HG02852 (cell line): ENCODE measurements at regions not wholly inside any gene's neighbourhood (a gene's known extent, or its start where the extent isn't known, plus 50 kb on each side); places are given as distances from the start of the nearest gene placed in this dataset.

ENCODE experiments used
- ATAC-seq: cut with Tn5 transposase; IDR thresholded peaks from one replicate; pipeline ENCODE4 v1.9.1; 2021; ENCODE audit warnings: mild to moderate bottlenecking, moderate library complexity; ENCODE audit not compliant: unreplicated experiment

DNA sequence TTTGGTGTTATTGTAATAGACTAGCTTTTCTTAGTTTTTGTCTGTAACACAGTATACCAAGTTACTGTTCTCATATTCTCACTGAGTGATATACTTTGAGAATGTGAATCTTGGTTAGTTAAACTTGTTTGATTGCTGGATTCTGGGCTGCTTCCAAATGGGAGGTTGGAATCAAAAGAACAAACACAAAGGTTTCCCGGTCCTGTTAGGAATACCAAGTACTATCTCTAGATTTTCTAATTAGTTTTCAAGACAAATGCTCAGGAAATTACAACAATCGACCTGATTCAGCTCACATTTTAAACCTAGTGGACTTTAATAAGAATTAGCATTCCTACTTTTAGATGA is 244.3 kb downstream of the CSNK1G3 start:
- no peak for ATAC-seq

DNA sequence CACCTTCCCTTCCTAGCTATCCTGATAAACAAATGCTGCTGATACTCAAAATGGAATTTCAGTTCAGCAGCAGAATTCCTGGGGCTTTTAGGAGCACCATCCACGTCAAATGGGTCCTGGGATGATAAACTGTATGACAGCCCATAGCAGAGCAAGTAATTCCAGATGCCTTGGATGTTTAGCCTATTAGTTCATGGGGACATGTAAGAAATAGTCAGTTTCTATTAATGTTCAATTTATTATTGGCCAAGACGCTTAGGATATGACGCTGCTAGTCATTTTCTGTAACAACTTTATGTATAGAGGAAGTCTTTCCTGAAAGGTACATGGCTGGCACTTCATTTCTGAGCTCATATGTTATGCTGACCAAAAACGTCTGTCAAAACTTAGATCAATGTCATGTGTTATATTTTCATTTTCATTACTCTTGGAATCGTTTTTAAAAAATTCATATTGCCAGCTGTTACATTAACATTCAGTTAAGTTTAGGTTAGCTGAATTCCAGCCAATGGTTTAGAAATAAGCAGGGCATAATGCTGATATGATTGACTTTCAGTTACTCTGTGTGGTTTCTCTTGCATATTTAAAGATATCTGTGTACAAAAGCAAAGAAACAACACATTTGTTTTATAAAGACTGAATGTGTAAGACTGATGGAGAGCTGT is 243.8 kb downstream of the CSNK1G3 start:
- ATAC-seq, result no peak

DNA sequence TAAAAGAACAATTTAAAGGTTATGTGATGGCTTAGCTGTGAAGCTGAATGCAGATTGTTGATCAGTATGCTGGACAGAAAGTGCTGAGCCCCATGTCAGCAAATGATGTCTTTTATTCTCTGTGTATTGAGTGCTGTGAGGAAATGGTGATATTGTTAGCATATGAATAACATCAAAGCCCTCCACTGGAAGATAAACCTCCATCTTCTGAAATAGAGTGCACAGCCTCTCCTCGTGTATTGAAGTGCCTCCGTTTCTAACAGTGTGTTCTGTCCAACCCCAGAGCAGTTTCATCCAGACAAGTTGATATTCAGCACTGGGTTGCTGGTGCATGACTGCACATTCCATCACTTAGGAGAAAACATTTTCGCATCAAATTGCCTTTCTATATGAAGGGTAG is 242.9 kb downstream of the CSNK1G3 start:
- ATAC-seq, result no peak

DNA sequence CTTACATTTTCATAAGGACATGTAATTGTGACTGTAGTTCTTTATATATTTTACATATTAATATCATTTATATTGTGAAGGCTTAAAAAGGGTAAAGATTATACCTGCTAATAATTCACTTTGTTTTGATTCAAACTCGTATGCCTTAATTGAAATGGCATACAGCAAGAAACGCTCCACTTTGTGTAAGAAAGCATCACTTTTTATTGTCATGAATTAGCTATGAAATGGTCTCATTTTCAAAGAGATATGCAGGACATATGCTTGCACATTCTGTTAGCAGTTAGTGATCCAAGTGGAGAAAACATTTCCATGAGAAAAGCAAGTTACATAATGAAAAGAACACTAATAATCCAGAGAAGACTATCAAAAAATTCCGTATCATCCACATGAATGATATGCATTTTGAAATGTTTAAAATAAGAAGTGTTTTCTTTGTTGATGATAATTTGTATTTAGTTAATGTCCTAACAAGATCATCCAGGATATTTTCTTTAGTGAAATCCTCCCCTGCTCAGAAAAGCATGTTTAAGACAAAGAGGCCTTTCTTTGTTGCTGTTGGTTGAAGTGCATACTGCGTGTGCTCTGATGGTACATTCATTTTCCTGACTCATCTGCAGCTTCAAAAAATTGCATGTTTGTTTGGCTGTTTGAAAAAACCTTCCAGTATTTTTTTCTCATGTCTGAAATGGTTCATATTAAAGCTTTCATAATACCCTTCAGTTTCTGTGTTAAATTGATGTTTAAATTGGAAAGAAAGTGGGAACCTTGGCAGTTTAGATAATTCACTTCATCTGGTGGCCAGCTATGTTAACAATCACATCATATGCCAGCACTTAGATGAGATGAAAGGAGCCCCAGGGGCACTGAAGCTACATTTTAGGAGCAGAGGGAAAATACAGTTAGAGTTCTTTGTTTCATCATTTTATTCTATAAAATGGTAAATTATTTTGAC is 242.2 kb downstream of the CSNK1G3 start:
- no peak for ATAC-seq

DNA sequence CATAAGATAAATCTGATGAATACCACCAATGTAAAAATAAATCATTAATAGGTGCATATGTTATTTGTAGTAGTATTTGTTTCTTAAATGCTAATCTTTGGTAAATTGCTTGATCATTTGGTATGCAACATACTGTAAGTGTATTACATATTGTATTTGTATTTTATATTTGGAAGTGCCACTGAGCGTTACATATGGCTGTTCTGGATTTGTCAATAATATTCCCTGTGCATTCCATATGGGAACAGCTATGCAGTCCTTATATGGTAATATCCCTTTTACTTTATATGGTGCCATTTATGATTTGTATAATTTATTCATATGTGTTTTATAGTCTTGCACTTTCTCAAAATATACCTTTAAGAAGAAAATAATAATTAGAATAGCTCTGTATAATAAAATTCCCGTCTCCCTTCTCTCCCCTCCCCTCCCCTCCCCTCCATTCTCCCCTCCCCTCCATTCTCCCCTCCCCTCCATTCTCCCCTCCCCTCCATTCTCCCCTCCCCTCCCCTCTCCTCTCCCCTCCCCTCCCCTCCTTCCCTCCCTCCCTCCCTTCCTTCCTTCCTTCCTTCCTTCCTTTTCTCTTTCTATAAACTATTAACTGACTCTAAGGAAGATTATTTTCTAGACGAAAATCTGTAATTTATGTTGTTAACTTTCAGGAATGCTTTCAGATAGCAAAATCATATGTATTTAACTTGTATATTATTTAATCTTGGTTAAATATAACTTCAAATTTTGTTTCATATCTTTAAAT is 241.4 kb downstream of the CSNK1G3 start:
- no peak for ATAC-seq

DNA sequence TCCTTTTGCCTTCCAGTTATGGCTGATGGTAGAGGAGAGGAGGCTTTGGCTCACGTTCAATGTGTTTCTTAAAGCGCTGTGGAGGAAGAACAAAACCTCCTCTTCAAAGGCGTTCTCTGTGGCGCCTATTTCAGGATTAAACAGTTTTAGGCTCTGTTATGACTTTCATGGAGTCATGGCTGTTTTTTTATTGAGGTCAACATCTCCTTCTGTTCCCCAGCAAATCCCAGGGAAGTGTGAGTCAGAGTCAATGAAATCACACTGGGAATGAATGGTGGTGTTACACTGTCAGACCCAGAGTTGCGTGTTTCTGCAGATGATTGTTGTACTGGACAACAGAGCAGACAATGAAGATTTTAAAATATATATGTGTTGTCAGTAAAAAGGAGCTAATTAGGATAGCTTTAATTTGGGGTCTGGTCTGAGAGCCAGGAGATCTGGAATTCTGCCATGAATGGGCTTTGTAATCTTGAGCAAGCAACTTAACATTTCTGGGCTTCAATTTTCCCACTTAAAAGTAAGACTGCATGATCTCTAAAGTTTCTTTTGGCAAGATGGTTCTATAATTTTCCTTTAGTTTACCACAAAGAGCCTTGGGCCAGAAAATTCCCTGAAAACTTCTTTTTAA is 240.7 kb downstream of the CSNK1G3 start:
- no peak for ATAC-seq

DNA sequence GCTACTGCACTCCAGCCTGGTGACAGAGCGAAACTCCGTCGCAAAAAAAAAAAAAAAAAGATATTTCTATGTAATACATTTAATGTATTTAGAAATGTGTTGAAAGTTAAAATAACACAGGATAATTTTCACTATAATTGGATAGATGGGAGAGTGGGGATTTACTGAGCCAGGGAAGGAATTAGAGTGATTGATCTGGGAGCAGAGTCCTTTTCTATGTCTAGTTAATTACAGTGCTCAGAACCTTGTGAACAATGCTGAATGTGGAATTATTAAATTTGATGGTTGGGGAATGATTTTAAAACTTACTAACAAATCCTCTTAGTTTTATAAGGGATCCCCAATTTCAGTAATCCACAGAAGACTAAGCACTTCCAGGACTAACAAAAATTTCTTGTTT is 239.7 kb downstream of the CSNK1G3 start:
- ATAC-seq, result no peak

DNA sequence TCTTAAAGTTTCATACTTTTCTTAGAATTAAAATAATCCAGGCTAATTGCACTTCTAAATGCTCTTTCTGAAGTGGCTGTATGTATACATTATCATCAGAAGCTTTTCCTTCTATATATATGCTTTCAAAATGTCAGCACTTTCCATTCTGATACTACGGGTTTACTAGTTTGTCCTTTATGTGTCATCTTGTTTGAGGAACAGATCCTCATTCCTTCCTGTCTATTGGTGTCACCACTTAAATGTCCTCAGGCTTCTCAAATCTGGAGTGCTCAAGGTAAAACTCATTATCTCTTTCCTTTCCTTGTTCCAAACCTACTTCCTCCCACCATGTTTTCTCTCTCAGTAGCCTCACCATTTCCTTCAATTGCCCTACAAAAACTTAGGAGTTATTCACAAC is 236.3 kb downstream of the CSNK1G3 start:
- no peak for ATAC-seq

DNA sequence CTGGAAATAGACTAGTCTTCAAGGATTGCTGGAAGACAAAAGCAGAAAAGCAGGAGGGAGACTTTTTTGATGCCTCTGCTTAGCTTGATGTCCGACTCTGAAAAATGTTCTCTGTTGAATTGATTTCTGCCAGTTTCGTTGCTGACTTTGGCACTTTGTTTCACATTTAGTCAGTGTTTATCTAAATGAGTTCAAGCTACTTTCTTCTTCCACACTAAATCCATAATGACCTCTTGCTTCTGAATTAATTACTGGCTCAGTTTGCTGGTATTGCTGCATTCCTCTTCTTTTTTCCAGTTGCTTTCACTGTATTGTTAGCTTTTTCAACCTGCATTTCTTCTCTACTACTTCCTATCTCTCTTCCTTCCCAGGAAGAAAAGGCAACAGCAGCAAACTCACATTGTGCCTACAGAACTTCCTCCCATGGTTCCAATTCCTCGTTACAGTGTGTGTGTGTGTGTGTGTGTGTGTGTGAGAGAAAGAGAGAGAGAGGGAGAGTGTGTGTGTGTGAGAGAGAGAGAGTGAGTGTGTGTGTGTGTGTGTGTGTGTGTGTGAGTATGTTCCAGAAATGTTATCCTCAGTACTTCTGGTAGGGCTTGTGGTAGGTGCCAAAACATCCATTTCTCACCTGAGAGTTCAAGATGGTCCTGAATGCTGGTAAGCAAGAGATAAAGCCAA is 234.8 kb downstream of the CSNK1G3 start:
- no peak for ATAC-seq

DNA sequence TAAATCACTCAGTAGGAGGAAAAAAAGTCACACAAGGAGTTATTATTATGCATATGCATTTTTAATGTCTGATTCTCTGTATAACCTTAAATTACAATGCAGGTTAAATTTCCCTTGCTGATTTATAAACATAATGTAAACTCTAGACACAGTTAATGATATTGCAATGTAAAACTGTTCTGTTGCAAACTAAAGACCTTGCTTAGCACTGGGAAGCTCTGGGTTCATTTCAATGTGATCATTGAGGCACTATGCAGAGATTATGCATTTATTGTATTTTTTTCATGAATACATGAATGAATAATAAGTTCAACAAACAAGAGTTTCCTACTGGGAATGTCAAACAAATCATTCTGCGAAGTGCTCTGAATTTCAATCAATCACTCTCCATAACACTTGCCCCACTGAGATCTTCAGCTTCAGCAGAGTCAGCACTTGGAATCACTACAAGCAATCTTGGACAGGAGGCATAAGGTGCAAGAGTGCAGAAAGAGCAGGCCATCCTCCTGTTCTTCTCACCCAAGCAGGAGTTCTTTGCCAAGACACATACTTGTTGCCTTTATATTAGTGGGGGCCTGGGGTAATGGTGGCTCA is 232.1 kb downstream of the CSNK1G3 start:
- ATAC-seq, result no peak

DNA sequence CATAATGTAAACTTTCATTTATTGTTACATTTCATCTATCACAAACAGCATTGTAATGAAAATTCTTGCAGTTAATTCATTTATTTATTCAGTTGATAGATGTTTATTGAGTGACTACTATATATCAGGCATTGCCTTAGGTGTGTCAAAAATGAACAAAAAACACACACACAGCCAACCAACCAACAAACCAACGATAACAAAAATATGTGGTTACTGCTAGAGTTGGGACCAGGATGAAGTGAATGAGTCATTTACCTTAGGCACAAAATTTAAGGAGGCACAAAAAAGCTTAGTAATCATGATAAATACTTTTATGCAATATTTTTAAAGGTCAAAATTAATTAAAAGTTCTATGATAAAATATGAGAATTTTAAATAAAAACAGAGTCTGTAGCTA is 223.4 kb downstream of the CSNK1G3 start:
- ATAC-seq, result no peak

DNA sequence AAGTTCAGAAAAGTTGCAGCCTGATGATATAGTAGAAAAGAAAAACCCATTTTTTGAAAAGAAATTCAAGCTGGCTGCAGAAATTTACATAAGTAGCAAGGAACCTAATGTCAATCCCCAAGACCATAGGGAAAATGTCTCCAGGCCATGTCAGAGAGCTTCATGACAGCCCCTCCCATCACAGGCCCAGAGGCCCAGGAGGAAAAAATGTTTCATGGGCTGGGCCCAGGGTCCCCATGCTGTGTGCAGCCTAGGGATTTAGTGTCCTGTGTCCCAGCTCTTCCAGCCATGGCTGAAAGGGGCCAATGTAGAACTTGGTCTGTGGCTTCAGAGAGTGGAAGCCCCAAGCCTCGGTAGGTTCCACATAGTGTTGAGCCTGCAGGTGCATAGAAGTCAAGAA is 220.3 kb downstream of the CSNK1G3 start:
- ATAC-seq, result no peak

DNA sequence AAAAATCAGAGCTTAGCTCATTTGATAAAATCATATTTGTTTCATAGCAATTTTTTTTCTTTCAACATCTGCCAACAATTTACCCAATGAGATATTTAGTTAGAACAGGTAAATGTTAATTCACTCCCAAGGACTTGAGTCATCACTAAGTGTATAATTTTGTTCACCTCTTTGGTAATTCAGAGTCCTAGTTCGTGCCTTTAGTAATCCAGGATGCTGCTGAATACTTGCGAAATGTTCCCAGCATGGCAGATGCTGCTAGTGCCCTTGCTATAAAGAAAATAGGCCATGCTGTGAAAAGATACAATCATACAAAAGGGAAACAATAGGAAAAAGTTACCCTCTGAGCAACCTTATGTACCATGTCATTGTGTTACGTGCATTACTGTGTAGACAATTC is 210.5 kb downstream of the CSNK1G3 start:
- no peak for ATAC-seq

DNA sequence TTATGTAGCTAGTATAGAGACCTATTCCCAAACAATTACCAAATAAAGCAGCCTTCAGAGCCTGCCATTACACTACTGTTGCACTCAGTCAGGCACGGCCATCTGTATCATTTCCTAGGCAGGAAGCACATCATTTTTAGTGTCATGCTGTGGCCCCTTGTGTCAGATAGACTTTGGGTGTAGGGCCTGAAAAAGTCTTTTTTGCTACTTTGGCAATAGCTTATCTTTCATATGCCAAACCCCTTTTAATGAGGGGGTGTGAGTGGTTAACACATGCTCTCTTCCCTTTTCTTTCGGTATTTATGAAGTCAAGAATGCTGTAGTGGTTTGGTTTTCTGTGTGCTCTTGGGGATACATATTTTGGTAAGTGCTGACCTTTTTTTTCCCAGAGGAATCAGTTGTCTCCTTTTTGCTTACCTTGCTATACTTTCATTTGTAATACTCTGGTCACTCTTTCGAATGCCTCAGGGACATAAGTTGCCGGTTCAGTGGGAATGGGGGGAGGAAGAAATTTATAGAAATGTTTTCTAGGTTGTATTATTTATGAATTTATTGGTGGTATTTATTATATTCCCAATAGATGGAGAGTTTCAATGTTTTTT is 209.8 kb downstream of the CSNK1G3 start:
- ATAC-seq, result no peak

DNA sequence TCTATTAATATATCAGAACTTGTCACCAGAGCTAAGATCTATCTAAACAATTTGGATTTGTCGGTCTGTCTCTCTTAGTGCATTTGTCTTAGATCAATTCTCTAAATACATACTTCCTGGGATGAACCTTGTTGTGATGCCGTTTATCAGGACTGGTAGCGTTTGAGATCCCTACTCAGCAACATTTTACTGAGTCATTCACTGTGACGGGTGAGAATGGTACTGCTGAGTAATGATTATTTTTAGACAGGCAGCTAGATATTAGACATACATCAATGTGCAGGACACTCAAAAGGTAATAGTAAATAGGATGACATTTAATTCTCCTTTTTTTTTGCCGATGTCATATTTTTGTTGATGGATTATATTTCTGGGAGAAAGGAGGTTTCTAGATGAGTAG is 209.0 kb downstream of the CSNK1G3 start:
- no peak for ATAC-seq

DNA sequence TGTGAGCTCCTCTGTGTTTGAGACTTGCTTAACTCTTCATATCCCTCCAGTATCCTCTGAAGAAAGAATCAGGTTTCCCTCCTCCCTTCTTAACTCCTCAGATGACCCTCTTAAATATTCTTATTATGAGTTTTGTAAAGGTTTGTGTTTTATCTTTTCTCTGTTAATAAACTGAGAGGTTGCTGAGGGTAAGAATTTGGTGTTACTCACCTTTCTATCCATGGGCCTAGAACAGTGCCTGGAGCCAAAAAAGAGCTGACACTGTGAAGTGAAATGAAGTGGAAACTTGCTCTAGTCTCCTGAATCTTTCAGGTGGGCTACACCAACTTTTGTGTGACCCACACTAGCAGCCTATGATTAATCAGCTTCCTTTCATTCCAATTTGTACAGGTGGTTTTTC is 208.4 kb downstream of the CSNK1G3 start:
- no peak for ATAC-seq

DNA sequence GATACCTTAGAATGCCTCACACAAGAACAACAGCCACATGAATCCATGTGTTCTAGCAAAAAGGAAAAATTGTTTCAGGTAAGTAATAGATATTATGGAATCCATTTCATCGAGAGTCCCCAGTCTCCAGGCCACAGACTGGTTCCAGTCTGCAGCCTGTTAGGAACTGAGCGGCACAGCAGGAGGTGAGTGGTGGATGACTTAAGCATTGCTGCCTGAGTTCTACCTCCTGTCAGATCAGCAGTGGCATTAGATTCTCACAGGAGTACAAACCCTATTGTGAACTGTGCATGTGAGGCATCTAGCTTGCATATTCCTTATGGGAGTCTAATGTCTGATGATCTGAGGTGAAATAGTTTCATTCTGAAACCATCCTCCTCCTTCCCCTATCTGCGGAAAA is 207.0 kb downstream of the CSNK1G3 start:
- no peak for ATAC-seq

DNA sequence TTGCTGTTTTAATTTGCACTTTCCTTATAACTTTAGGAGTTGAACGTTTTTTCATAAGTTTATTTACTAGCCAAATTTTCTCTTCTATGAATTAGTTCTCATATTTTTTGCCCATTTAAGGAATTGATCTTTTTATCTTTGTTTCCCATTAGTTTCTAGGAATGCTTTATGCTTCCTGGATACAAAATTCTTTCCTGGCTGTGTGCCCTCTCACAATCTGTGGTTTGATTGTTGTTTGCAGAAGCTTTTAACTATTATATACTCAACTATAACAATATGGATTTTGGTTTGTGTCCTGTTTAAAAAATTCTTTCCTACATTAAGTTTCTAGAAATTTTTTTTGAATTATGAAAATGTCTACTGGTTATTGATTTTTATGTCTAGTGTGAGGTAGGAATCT is 206.3 kb downstream of the CSNK1G3 start:
- no peak for ATAC-seq

DNA sequence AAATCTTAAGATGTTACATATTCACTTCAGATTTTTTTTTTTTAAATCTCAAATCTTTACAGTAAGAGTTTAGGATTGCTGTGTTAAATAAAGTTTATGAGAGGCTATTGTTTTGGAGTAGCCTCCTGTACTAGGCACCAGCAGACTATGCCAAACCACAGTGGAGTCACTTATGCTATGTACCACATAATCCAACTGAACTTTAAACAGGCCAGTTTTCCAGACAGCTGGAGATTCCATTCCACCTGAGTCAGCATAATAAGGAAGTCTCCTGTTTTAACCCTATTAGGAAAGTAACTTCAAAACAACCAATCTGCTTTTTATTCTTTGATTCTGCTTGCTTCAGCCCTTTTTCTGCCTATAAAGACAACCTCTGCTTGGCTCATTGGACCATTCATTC is 205.2 kb downstream of the CSNK1G3 start:
- ATAC-seq, result no peak

DNA sequence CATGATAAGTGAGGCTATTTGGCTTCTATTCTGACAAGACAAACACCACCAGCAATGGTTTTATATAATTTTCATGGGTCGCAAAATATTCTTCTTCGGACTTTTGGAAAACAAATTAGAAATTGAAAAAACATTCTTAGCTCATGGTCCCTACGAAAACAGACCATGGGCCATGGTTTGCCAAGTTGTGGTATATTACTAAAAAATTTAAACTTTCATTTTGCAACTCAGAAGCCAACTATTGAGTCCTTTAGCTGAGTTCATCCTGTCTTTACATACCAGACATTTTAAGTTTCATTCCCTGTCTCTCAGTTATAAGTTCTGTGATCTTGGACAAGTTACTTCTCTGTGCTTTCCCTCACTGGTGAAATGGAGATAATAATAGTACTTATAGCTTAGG is 198.1 kb downstream of the CSNK1G3 start:
- ATAC-seq, result no peak
